HepG2 (cell line): ENCODE measurements at regions not wholly inside any gene's neighbourhood (a gene's known extent, or its start where the extent isn't known, plus 50 kb on each side); places are given as distances from the start of the nearest gene placed in this dataset.
A peak's percentile ranks its signal among the peaks of the same experiment; 100 is the strongest.

Source experiments
- CEBPG ChIP-seq: IDR thresholded peaks from 2 replicates; pipeline ENCODE4 v1.6.1; 2016
- ETV5 ChIP-seq: IDR thresholded peaks from 2 replicates; pipeline ENCODE4 v1.6.1; 2018; ENCODE audit warnings: missing biosample characterization, missing genetic modification reagents, inconsistent platforms, borderline replicate concordance
- FOXA3 ChIP-seq: IDR thresholded peaks from 2 replicates; pipeline ENCODE4 v1.6.1; 2016; ENCODE audit warnings: missing genetic modification reagents, missing compliant biosample characterization
- GABPB1 ChIP-seq: IDR thresholded peaks from 2 replicates; pipeline ENCODE4 v1.6.1; 2016; ENCODE audit warnings: mild to moderate bottlenecking, missing genetic modification reagents, moderate library complexity, missing compliant biosample characterization
- HMGXB4 ChIP-seq, 2 experiments: sonication (generic) in 1 of 2; formaldehyde crosslinking in 1 of 2; IDR thresholded peaks; 2 replicates each; pipeline versions ENCODE4 v1.4.0 to v1.6.1; 2018 to 2020; ENCODE audit warnings: missing genetic modification reagents in 2 of 2, borderline replicate concordance in 1 of 2, low read depth in 1 of 2, mild to moderate bottlenecking in 1 of 2, missing biosample characterization in 1 of 2
- HNF4A ChIP-seq: sonication (generic); formaldehyde crosslinking; IDR thresholded peaks from 2 replicates; pipeline ENCODE4 v1.4.0; 2020; ENCODE audit warnings: missing genetic modification reagents
- KAT2B ChIP-seq: fragments of 150-350 bp; IDR thresholded peaks from 2 replicates; pipeline ENCODE4 v1.6.1; 2014; ENCODE audit warnings: low read depth, low read length, borderline replicate concordance
- MED1 ChIP-seq: sonication (generic); formaldehyde crosslinking; IDR thresholded peaks from 2 replicates; pipeline ENCODE4 v1.4.0; 2020; ENCODE audit warnings: missing genetic modification reagents
- MLX ChIP-seq: IDR thresholded peaks from 2 replicates; pipeline ENCODE4 v1.6.1; 2016
- NR0B2 ChIP-seq: sonication (generic); formaldehyde crosslinking; IDR thresholded peaks from 2 replicates; pipeline ENCODE4 v1.4.0; 2020; ENCODE audit warnings: mild to moderate bottlenecking, missing genetic modification reagents
- RBM39 ChIP-seq: fragments of 200-400 bp; formaldehyde crosslinking; IDR thresholded peaks from one replicate; pipeline ENCODE4 v1.6.1; 2018; ENCODE audit warnings: antibody characterized with exemption, mild to moderate bottlenecking, low read depth, low read length; ENCODE audit not compliant: poor library complexity, severe bottlenecking
- TARDBP ChIP-seq: sonication (generic); formaldehyde crosslinking; IDR thresholded peaks from 2 replicates; pipeline ENCODE4 v1.8.0; 2022; ENCODE audit warnings: mild to moderate bottlenecking, missing genetic modification reagents
- TCF12 ChIP-seq, 2 experiments: fragments of 450-650 bp in 1 of 2; sonication (generic) in 1 of 2; formaldehyde crosslinking in 1 of 2; IDR thresholded peaks; 2 replicates each; pipeline versions ENCODE4 v1.6.1 to v1.8.0; 2017 to 2022; ENCODE audit warnings: antibody characterized with exemption in 1 of 2, mild to moderate bottlenecking in 1 of 2, missing genetic modification reagents in 1 of 2, moderate library complexity in 1 of 2
- ZHX1 ChIP-seq: sonication (generic); formaldehyde crosslinking; IDR thresholded peaks from 2 replicates; pipeline ENCODE4 v1.8.1; 2022; ENCODE audit warnings: low read depth, mild to moderate bottlenecking, missing genetic modification reagents
- ZMYM3 ChIP-seq: sonication (generic); formaldehyde crosslinking; IDR thresholded peaks from 2 replicates; pipeline ENCODE4 v1.5.1; 2020; ENCODE audit warnings: mild to moderate bottlenecking, missing genetic modification reagents
- ZNF20 ChIP-seq: sonication (generic); formaldehyde crosslinking; IDR thresholded peaks from 2 replicates; pipeline ENCODE4 v1.4.0; 2020; ENCODE audit warnings: mild to moderate bottlenecking, moderate library complexity, missing genetic modification reagents
- ZNF264 ChIP-seq: sonication (generic); formaldehyde crosslinking; IDR thresholded peaks from 2 replicates; pipeline ENCODE4 v1.4.0; 2020; ENCODE audit warnings: missing genetic modification reagents
- ZNF383 ChIP-seq: sonication (generic); formaldehyde crosslinking; IDR thresholded peaks from 2 replicates; pipeline ENCODE4 v1.4.0; 2020; ENCODE audit warnings: missing genetic modification reagents, mild to moderate bottlenecking, borderline replicate concordance
- ZNF558 ChIP-seq: sonication (generic); formaldehyde crosslinking; IDR thresholded peaks from 2 replicates; pipeline ENCODE4 v1.9.0; 2022; ENCODE audit warnings: mild to moderate bottlenecking, missing genetic modification reagents, borderline replicate concordance
- TF ChIP-seq, protein P1 (sequence below): sonication (generic); formaldehyde crosslinking; IDR thresholded peaks from 2 replicates; pipeline ENCODE4 v1.4.0; 2020; ENCODE audit warnings: mild to moderate bottlenecking, low read depth, missing genetic modification reagents
- TF ChIP-seq, protein P2 (sequence below): sonication (generic); formaldehyde crosslinking; conservative IDR thresholded peaks from 2 replicates; pipeline ENCODE4 v1.4.0; 2020; ENCODE audit warnings: missing genetic modification reagents

DNA sequence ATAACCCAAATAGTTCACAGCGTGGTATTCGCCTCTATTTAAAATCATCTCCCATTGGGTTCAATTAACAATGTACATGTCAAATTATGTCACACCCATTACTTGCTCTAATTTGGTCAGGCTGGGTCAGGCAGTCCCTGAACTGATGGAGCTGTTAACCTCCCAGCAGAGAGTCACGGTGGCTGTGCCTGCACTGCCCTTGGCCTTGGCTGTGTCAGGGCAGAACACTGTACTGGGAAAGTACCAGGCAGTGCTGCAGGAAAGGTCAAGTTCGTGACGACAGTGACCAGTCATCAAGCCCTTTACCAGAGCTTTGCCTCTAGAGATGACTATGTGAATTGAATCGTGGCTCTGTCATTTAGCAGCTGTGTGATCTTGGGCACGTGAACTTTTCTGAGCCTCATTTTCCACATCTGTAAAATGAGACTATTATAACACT is 100.0 kb downstream of the ARF6 start (continued):
- TF ChIP-seq NR0B2 (CRISPR knock-in tag) (no peak), KAT2B (no peak), GABPB1 (0 out of 2 replicates have a peak, but pooled peaks have one; percentile 23), MED1 (CRISPR knock-in tag) (peak; percentile 83), ZNF383 (CRISPR knock-in tag) (no peak), TARDBP (CRISPR knock-in tag) (0 out of 2 replicates have a peak, but pooled peaks have one; percentile 41), ZNF558 (CRISPR knock-in tag) (no peak), ZNF20 (CRISPR knock-in tag) (no peak), RBM39 (no peak), FOXA3 (CRISPR knock-in tag) (peak; percentile 80), ZMYM3 (CRISPR knock-in tag) (peak; percentile 77), CEBPG (CRISPR knock-in tag) (peak; percentile 47), TCF12 (IDR thresholded peaks at IDR 0.05) (no peak), TCF12 (CRISPR knock-in tag; IDR thresholded peaks at IDR 0.05) (peak; percentile 48; the same call in 1 of the 2 replicates), ZNF264 (CRISPR knock-in tag) (no peak), ZHX1 (no peak), ETV5 (peak; percentile 52; the same call in 1 of the 2 replicates), MLX (CRISPR knock-in tag) (peak; percentile 56), HMGXB4 (CRISPR knock-in tag; IDR thresholded peaks at IDR 0.05; ENCODE audit: borderline replicate concordance in 1 of 2, low read depth in 1 of 2) (peak; percentile 44 to 48; a peak in 2 of 4 replicates), HNF4A (peak; percentile 61)
- TF ChIP-seq, protein P1, sequence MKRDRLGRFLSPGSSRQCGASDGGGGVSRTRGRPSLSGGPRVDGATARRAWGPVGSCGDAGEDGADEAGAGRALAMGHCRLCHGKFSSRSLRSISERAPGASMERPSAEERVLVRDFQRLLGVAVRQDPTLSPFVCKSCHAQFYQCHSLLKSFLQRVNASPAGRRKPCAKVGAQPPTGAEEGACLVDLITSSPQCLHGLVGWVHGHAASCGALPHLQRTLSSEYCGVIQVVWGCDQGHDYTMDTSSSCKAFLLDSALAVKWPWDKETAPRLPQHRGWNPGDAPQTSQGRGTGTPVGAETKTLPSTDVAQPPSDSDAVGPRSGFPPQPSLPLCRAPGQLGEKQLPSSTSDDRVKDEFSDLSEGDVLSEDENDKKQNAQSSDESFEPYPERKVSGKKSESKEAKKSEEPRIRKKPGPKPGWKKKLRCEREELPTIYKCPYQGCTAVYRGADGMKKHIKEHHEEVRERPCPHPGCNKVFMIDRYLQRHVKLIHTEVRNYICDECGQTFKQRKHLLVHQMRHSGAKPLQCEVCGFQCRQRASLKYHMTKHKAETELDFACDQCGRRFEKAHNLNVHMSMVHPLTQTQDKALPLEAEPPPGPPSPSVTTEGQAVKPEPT (CRISPR knock-in tag) = no peak
- TF ChIP-seq, protein P2, sequence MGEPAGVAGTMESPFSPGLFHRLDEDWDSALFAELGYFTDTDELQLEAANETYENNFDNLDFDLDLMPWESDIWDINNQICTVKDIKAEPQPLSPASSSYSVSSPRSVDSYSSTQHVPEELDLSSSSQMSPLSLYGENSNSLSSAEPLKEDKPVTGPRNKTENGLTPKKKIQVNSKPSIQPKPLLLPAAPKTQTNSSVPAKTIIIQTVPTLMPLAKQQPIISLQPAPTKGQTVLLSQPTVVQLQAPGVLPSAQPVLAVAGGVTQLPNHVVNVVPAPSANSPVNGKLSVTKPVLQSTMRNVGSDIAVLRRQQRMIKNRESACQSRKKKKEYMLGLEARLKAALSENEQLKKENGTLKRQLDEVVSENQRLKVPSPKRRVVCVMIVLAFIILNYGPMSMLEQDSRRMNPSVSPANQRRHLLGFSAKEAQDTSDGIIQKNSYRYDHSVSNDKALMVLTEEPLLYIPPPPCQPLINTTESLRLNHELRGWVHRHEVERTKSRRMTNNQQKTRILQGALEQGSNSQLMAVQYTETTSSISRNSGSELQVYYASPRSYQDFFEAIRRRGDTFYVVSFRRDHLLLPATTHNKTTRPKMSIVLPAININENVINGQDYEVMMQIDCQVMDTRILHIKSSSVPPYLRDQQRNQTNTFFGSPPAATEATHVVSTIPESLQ (CRISPR knock-in tag) = no peak
